ENCODE measurements at regions not wholly inside any gene's neighbourhood (a gene's known extent, or its start where the extent isn't known, plus 50 kb on each side); places are given as distances from the start of the nearest gene placed in this dataset.

DNA sequence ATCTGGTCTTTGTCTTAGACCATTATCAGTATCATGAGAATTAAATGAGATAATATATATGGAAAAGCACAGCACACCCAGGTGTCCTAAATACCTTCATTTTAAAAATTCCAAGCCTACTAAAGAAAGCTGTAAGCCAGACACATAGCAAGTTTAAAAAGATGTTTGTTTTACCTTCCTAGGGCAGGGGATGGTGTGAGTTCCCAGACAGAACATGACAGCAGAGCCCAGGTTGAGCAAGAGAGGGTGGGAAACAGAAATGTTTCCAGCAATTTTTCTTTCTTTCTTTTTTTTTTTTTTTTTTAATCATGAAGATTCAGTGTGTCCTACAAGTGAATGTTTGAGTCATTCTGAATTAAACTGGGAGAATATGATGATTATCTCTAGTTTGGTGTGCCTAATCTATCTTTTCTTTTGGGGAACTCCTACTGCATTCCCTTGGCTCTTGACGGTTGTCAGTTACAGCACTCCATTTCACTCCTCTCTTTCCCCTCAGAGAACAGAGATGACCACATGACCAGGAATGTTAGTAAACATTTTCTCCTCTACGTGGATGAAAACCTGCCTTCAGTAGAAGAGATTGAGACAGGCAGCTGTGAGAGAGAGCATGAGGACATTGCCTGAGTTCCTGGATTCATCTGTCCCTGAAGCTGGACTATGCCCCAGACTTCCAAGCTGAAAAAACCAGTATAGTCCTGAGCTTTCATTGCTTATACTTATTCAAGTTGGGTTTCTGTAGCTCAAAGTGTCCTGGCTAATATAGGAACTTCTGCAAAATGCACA is 54.5 kb upstream of the ARL14 start:
- no peaks in the 10 kb centered on the region for H3K27me3 ChIP-seq
- peaks cover 0 to 35% (median 4%) of the 10 kb centered on the region in 4 donors for H3K4me1 ChIP-seq
- no peaks in the 10 kb centered on the region for H3K9me3 ChIP-seq
- TF ChIP-seq, protein P1, sequence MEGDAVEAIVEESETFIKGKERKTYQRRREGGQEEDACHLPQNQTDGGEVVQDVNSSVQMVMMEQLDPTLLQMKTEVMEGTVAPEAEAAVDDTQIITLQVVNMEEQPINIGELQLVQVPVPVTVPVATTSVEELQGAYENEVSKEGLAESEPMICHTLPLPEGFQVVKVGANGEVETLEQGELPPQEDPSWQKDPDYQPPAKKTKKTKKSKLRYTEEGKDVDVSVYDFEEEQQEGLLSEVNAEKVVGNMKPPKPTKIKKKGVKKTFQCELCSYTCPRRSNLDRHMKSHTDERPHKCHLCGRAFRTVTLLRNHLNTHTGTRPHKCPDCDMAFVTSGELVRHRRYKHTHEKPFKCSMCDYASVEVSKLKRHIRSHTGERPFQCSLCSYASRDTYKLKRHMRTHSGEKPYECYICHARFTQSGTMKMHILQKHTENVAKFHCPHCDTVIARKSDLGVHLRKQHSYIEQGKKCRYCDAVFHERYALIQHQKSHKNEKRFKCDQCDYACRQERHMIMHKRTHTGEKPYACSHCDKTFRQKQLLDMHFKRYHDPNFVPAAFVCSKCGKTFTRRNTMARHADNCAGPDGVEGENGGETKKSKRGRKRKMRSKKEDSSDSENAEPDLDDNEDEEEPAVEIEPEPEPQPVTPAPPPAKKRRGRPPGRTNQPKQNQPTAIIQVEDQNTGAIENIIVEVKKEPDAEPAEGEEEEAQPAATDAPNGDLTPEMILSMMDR (IDR thresholded peaks at IDR 0.05) = no peak
- TF ChIP-seq POLR2A (IDR thresholded peaks at IDR 0.05) = peak; percentile 34
- ATAC-seq = peak; percentile 85 to 92 (median 86)
- DNase-seq = peak in 1 of 3 donors; percentile 63
- intact Hi-C loops (cut with DNase I) = no loop called here
- H3K27ac ChIP-seq = peak overlapping the region; percentile 27 to 71 (median 68)
- H3K4me3 ChIP-seq = no peak overlapping the region
- no peaks in the 10 kb centered on the region for H3K36me3 ChIP-seq
- 25% methylated on average over 2 of the region's 2 CpGs for WGBS (ENCODE audit: insufficient coverage, low coverage, low lambda C conversion rate, missing lambda C conversion rate)

DNA sequence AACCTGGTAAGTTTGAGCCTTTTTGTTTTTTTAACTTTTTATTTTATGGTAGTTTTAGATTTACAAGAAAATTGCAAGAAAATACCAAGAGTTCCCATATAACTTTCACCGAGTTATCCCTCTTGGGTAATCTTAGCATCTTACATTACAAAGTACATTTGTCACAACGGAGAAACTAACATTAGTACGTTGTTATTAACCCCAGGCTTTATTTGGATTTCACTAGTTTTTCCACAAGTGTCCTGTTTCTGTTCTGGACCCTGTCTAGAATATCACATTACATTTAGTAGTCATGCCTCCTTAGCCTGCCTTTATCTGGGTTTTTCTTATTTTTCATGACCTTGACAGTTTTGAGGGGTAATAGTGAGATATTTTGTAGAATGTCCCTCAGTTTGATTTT is 53.5 kb upstream of the KPNA4 start:
- H3K27ac ChIP-seq = no peak overlapping the region
- H3K27me3 ChIP-seq = no peaks in the 10 kb centered on the region
- TF ChIP-seq, protein P1 (IDR thresholded peaks at IDR 0.05) = no peak
- no peak for TF ChIP-seq POLR2A (IDR thresholded peaks at IDR 0.05)
- 29% methylated on average over 3 of the region's 3 CpGs for WGBS (ENCODE audit: insufficient coverage, low coverage, low lambda C conversion rate, missing lambda C conversion rate)
- DNase-seq (no peak), ATAC-seq (no peak)
- peaks cover 0 to 36% (median 4%) of the 10 kb centered on the region in 4 donors for H3K4me1 ChIP-seq
- H3K9me3 ChIP-seq = no peaks in the 10 kb centered on the region
- intact Hi-C loops (cut with DNase I) = no loop called here
- H3K4me3 ChIP-seq = no peak overlapping the region
- H3K36me3 ChIP-seq = no peaks in the 10 kb centered on the region

DNA sequence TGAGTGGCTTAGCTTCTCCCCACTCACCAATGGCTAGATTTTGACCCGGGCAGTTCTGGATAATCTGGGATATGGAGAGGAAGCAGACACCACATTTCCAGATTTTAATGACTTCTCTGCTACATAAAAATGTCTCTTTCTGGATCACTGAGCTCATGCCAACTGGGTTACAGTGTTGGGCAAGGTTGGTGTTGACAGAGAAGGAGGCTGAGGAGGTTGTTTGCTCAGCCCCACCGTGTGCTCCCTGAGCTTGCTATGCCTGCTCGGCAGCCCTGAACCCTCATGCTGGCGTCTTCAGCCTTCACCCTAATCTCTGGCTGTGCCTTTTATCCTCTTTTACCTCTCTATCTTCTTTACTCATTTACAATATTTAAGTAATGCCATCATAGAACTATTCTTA is 53.0 kb upstream of the KPNA4 start:
- 18% methylated on average over 4 of the region's 4 CpGs for WGBS (ENCODE audit: insufficient coverage, low coverage, low lambda C conversion rate, missing lambda C conversion rate)
- H3K36me3 ChIP-seq = no peaks in the 10 kb centered on the region
- peak overlapping the region in 2 of 3 donors; percentile 19 to 57 for H3K27ac ChIP-seq
- H3K27me3 ChIP-seq = no peaks in the 10 kb centered on the region
- no peaks in the 10 kb centered on the region for H3K9me3 ChIP-seq
- TF ChIP-seq, protein P1 (IDR thresholded peaks at IDR 0.05) = no peak
- TF ChIP-seq POLR2A (IDR thresholded peaks at IDR 0.05) = no peak
- peaks cover 0 to 36% (median 4%) of the 10 kb centered on the region in 4 donors for H3K4me1 ChIP-seq
- intact Hi-C loops (cut with DNase I) = no loop called here
- ATAC-seq (peak; percentile 75 to 88 (median 83)), DNase-seq (peak; percentile 44 to 77 (median 67))
- peak overlapping the region in 1 of 3 donors; percentile 1 for H3K4me3 ChIP-seq

DNA sequence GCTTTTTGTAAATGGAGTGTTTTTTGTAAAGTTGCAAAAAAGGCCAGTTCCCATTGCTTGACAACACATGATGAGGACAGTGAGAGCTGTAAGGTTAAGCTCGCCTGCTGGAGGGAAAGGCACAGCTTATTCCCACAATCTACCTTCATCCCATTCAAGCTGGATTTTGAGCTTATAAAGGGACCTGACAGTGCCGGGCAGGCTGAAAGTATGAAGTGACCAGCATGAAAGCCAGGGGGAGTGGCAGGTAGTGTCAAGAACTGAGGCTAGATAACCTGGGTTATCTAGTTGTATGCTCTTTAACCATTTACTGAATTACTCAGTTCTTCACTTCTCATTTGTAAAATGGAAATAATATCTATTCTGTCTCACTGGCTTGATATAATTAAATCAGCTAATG is 52.3 kb upstream of the KPNA4 start:
- no peaks in the 10 kb centered on the region for H3K9me3 ChIP-seq
- intact Hi-C loops (cut with DNase I) = no loop called here
- peaks cover 0 to 33% (median 4%) of the 10 kb centered on the region in 4 donors for H3K4me1 ChIP-seq
- DNase-seq (peak in 1 of 3 donors; percentile 73), ATAC-seq (peak; percentile 7 to 82 (median 46))
- WGBS (ENCODE audit: insufficient coverage, low coverage, low lambda C conversion rate, missing lambda C conversion rate) = 53% methylated on average over 2 of the region's 2 CpGs
- TF ChIP-seq, protein P1 (IDR thresholded peaks at IDR 0.05) = peak in 2 of 4 donors; percentile 11 to 19
- TF ChIP-seq POLR2A (IDR thresholded peaks at IDR 0.05) = no peak
- H3K27ac ChIP-seq = peak overlapping the region in 1 of 3 donors; percentile 57
- no peaks in the 10 kb centered on the region for H3K36me3 ChIP-seq
- H3K27me3 ChIP-seq = no peaks in the 10 kb centered on the region
- no peak overlapping the region for H3K4me3 ChIP-seq

Measured in right lobe of liver (tissue), 6 donors.